NT2/D1 (cell line): ENCODE measurements at regions not wholly inside any gene's neighbourhood (a gene's known extent, or its start where the extent isn't known, plus 50 kb on each side); places are given as distances from the start of the nearest gene placed in this dataset.

Experiments used
- YY1 ChIP-seq: IDR thresholded peaks from 2 replicates; pipeline ENCODE4 v1.6.1; 2011; ENCODE audit not compliant: insufficient read length, insufficient read depth
- ZNF274 ChIP-seq: IDR thresholded peaks from 2 replicates; pipeline ENCODE4 v1.6.1; 2011; ENCODE audit warnings: mild to moderate bottlenecking, low read depth, low read length

GRCh38 chr9:86892576-86892975 is 54.7 kb downstream of the GAS1 start:
- no peak for TF ChIP-seq ZNF274
- TF ChIP-seq YY1: no peak
